Stimulated activated CD4-positive, alpha-beta T cell treated with anti-CD3 and anti-CD28 coated beads, Interleukin-1b, Interleukin-23, amount 100 ng/mL, for 4 hours (primary cell): ENCODE measurements at regions not wholly inside any gene's neighbourhood (a gene's known extent, or its start where the extent isn't known, plus 50 kb on each side); places are given as distances from the start of the nearest gene placed in this dataset.
"Not testable (repeated sequence)": the region's sequence is repeated elsewhere in the genome, so short reads cannot be mapped to it uniquely, and the experiment has no call there.

Source experiments
- DNase-seq, 2 donors: peaks; one replicate each; pipeline ENCODE4 v3.0.0-alpha.2; 2020; ENCODE audit warnings: low read depth in 2 of 2

- DNase-seq: no peak
These were observed 180.7 kb upstream of the PRSS1 start for GRCh38 chr7:142568435-142569097.

- DNase-seq: no peak
These were observed 181.8 kb upstream of the PRSS1 start for GRCh38 chr7:142567201-142568075.

- no peak for DNase-seq
These were observed 183.0 kb upstream of the PRSS1 start for GRCh38 chr7:142566271-142566670.

GRCh38 chr7:142564125-142564524 is 185.1 kb upstream of the PRSS1 start:
- not testable (repeated sequence) for DNase-seq

GRCh38 chr7:142563470-142563869 is 185.8 kb upstream of the PRSS1 start:
- no peak for DNase-seq

GRCh38 chr7:142562688-142563087 is 186.6 kb upstream of the PRSS1 start:
- DNase-seq: no peak

- DNase-seq: not testable (repeated sequence)
These were observed 187.9 kb upstream of the PRSS1 start for GRCh38 chr7:142561396-142561795.

GRCh38 chr7:142560770-142561169 is 188.5 kb upstream of the PRSS1 start:
- DNase-seq: not testable (repeated sequence)

GRCh38 chr7:142560166-142560565 is 189.1 kb upstream of the PRSS1 start:
- no peak for DNase-seq

- peak; percentile 32 to 40 for DNase-seq
These were observed 191.2 kb upstream of the PRSS1 start for GRCh38 chr7:142557971-142558582.

GRCh38 chr7:142556740-142557139 is 192.5 kb upstream of the PRSS1 start:
- no peak for DNase-seq

GRCh38 chr7:142554560-142555532 is 194.4 kb upstream of the PRSS1 start:
- no peak for DNase-seq

- DNase-seq: no peak
These were observed 196.1 kb upstream of the PRSS1 start for GRCh38 chr7:142553216-142553615.

GRCh38 chr7:142548978-142549377 is 200.3 kb upstream of the PRSS1 start:
- no peak for DNase-seq

GRCh38 chr7:142546452-142546851 is 202.8 kb upstream of the PRSS1 start:
- no peak for DNase-seq

- DNase-seq: no peak
These were observed 206.3 kb upstream of the PRSS1 start for GRCh38 chr7:142542942-142543341.

- DNase-seq: no peak
These were observed 207.2 kb upstream of the PRSS1 start for GRCh38 chr7:142542105-142542504.

- DNase-seq: no peak
These were observed 208.9 kb upstream of the PRSS1 start for GRCh38 chr7:142540371-142540770.

- DNase-seq: no peak
These were observed 209.4 kb upstream of the PRSS1 start for GRCh38 chr7:142539901-142540300.

GRCh38 chr7:142537760-142538159 is 211.5 kb upstream of the PRSS1 start:
- no peak for DNase-seq

GRCh38 chr7:142535123-142535779 is 214.0 kb upstream of the PRSS1 start:
- DNase-seq: peak; percentile 44 to 67
